AG09309 (cell line): ENCODE measurements at regions not wholly inside any gene's neighbourhood (a gene's known extent, or its start where the extent isn't known, plus 50 kb on each side); places are given as distances from the start of the nearest gene placed in this dataset.
"Not testable (repeated sequence)": the region's sequence is repeated elsewhere in the genome, so short reads cannot be mapped to it uniquely, and the experiment has no call there.

ENCODE experiments used
- DNase-seq: peaks from one replicate; pipeline ENCODE4 v3.0.0-alpha.2; 2010; ENCODE audit warnings: low read depth
- H3K4me3 ChIP-seq: 2 replicates; pipeline ENCODE4 v1.5.1; 2011; ENCODE audit warnings: mild to moderate bottlenecking, low read depth, low read length, moderate library complexity; ENCODE audit not compliant: control insufficient read depth
- TF ChIP-seq, protein P1 (sequence below): IDR thresholded peaks from 2 replicates; pipeline ENCODE4 v1.5.1; 2011; ENCODE audit warnings: mild to moderate bottlenecking, low read depth, low read length, inconsistent platforms; ENCODE audit not compliant: insufficient read depth, control insufficient read depth; ENCODE audit errors: missing control alignments

DNA sequence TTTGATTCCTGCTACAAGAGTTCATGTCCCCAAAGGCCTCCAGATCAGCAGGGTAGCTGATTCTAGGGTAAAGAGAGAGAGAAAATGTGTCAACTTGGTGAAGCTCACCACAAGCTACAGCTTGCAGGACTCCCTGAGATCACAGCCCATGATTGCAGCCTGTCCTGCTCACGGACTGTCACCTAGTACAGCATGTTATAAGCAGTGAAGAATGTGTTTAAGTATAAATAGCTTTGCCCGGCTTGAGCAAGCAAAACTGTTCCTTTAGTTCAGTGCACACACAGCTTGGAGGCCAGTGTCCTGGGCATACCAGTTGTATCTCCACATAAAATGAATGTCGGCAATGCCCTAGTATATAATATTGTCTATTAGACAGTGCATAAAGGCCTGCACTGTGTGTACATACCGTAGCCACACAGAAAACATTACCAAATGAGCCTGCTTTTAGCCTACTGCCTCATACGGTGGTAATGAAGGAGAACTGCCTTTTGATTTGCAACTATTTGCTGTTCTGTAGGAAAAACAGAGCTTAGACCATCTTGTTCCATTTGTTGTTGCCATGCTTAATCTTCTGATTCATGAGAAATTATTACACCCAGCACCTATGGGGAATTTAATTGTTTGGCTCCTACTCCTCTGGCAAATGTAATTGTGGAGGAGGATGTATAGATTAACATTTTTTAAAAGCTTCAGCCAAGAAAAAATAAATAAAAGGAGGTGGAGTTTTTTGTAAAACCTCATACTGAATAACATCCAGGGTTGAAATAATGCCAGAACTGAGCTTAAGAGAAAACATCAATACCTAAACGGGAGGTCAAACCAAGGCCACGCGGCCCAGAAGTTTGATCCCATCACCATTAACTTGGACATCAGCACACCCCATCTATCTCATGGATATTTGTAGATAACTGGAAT, 108.1 kb upstream of the G2E3 start:
- no peak overlapping the region for H3K4me3 ChIP-seq
- TF ChIP-seq, protein P1, sequence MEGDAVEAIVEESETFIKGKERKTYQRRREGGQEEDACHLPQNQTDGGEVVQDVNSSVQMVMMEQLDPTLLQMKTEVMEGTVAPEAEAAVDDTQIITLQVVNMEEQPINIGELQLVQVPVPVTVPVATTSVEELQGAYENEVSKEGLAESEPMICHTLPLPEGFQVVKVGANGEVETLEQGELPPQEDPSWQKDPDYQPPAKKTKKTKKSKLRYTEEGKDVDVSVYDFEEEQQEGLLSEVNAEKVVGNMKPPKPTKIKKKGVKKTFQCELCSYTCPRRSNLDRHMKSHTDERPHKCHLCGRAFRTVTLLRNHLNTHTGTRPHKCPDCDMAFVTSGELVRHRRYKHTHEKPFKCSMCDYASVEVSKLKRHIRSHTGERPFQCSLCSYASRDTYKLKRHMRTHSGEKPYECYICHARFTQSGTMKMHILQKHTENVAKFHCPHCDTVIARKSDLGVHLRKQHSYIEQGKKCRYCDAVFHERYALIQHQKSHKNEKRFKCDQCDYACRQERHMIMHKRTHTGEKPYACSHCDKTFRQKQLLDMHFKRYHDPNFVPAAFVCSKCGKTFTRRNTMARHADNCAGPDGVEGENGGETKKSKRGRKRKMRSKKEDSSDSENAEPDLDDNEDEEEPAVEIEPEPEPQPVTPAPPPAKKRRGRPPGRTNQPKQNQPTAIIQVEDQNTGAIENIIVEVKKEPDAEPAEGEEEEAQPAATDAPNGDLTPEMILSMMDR: no peak
- no peak for DNase-seq

DNA sequence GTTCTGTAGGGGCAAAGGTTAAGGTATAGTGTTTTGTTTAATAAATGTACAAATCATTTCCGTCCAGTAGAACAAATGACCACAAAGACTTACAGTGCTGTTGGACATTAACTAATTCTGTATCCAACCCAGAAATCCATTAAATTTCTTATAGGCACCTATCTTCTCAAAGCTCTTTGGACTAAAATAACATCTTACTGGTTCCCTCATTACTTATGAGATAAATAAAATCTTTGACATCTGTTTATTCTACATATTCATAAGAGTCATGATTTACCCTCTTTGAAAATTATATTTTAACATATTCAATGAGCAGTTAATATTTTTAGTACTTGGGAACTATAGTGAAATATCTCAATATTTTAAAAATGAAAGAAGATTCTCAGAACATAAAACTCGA, 102.7 kb upstream of the G2E3 start:
- DNase-seq: no peak
- no peak overlapping the region for H3K4me3 ChIP-seq
- TF ChIP-seq, protein P1: no peak

DNA sequence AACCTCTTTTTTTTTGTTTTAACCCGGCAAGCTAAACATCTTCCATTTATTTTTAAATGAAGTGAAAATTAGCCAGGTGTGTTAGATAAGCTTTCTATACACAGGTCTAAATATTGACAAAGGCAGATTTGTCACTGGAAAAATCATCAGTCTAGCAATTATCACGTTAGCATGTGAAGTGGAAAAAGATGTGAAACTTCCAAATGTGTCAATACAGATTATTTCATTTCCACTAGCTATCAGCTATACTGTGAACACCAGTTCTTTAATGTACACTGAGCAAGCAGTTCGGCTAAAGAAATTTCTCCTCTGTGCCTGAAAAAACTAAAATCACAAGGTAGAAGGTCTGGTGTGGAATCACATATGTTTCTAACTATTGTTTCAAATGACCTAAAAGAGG, 96.6 kb upstream of the G2E3 start:
- DNase-seq: no peak
- TF ChIP-seq, protein P1: no peak
- no peak overlapping the region for H3K4me3 ChIP-seq

- TF ChIP-seq, protein P1: no peak
- no peak overlapping the region for H3K4me3 ChIP-seq
- DNase-seq: no peak
Observed at GRCh38 chr14:30464481-30464880, 94.5 kb upstream of the G2E3 start.

DNA sequence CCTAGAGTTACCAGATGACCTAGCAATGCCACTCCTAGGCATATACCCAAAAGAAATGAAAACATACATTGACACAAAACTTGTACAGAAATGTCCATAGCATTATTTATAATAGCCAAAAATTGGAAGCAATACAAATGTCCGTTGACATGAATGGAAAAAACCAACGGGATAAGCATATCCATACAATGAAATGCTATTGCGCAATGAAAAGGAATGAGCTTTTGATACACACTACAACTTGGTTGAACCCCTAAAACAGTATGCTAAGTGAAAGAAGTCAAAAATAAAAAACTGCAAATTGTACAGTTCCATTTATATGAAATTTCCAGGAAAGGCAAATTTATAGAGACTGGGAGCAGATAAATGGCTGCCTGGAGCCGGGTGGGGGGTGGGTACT, 90.6 kb upstream of the G2E3 start:
- TF ChIP-seq, protein P1: no peak
- DNase-seq: no peak
- H3K4me3 ChIP-seq: no peak overlapping the region

GRCh38 chr14:30471980-30472379, 87.0 kb upstream of the G2E3 start:
- TF ChIP-seq, protein P1: no peak
- DNase-seq: no peak
- H3K4me3 ChIP-seq: no peak overlapping the region

GRCh38 chr14:30473846-30474696, 84.9 kb upstream of the G2E3 start:
- H3K4me3 ChIP-seq, DNase-seq: not testable (repeated sequence)
